HG02981 (cell line): ENCODE measurements at regions not wholly inside any gene's neighbourhood (a gene's known extent, or its start where the extent isn't known, plus 50 kb on each side); places are given as distances from the start of the nearest gene placed in this dataset.
A peak's percentile ranks its signal among the peaks of the same experiment; 100 is the strongest.
"Not testable (repeated sequence)": the region's sequence is repeated elsewhere in the genome, so short reads cannot be mapped to it uniquely, and the experiment has no call there.

Source experiments
- ATAC-seq: cut with Tn5 transposase; IDR thresholded peaks from one replicate; pipeline ENCODE4 v1.9.1; 2021; ENCODE audit warnings: mild to moderate bottlenecking, moderate library complexity; ENCODE audit not compliant: unreplicated experiment

GRCh38 chr3:30319713-30320112 lies 286.7 kb upstream of the TGFBR2 start:
- peak; percentile 77 for ATAC-seq

- ATAC-seq = no peak
Measured at GRCh38 chr3:30320392-30320791, 286.0 kb upstream of the TGFBR2 start.

- no peak for ATAC-seq
Measured at GRCh38 chr3:30321065-30321464, 285.3 kb upstream of the TGFBR2 start.

GRCh38 chr3:30323649-30324048 lies 282.8 kb upstream of the TGFBR2 start:
- not testable (repeated sequence) for ATAC-seq

GRCh38 chr3:30324587-30324986 lies 281.8 kb upstream of the TGFBR2 start:
- no peak for ATAC-seq

GRCh38 chr3:30327976-30328375 lies 278.4 kb upstream of the TGFBR2 start:
- not testable (repeated sequence) for ATAC-seq

GRCh38 chr3:30328935-30329334 lies 277.5 kb upstream of the TGFBR2 start:
- not testable (repeated sequence) for ATAC-seq

- ATAC-seq = no peak
Measured at GRCh38 chr3:30331519-30331918, 274.9 kb upstream of the TGFBR2 start.

GRCh38 chr3:30332196-30333021 lies 274.0 kb upstream of the TGFBR2 start:
- no peak for ATAC-seq

- no peak for ATAC-seq
Measured at GRCh38 chr3:30333143-30333542, 273.3 kb upstream of the TGFBR2 start.

- ATAC-seq = no peak
Measured at GRCh38 chr3:30333903-30334302, 272.5 kb upstream of the TGFBR2 start.

- ATAC-seq = no peak
Measured at GRCh38 chr3:30340500-30340899, 265.9 kb upstream of the TGFBR2 start.

GRCh38 chr3:30341079-30341478 lies 265.3 kb upstream of the TGFBR2 start:
- no peak for ATAC-seq

GRCh38 chr3:30341851-30342250 lies 264.6 kb upstream of the TGFBR2 start:
- ATAC-seq = no peak

- ATAC-seq = no peak
Measured at GRCh38 chr3:30342318-30343060, 263.9 kb upstream of the TGFBR2 start.

GRCh38 chr3:30343067-30343831 lies 263.2 kb upstream of the TGFBR2 start:
- no peak for ATAC-seq

GRCh38 chr3:30343861-30344260 lies 262.5 kb upstream of the TGFBR2 start:
- ATAC-seq = no peak

GRCh38 chr3:30344288-30344687 lies 262.1 kb upstream of the TGFBR2 start:
- no peak for ATAC-seq

GRCh38 chr3:30346933-30347320 lies 259.5 kb upstream of the TGFBR2 start:
- no peak for ATAC-seq

GRCh38 chr3:30347679-30348216 lies 258.7 kb upstream of the TGFBR2 start:
- peak; percentile 90 for ATAC-seq

- ATAC-seq = no peak
Measured at GRCh38 chr3:30349507-30349906, 256.9 kb upstream of the TGFBR2 start.
